HG03097 (cell line): ENCODE measurements at regions not wholly inside any gene's neighbourhood (a gene's known extent, or its start where the extent isn't known, plus 50 kb on each side); places are given as distances from the start of the nearest gene placed in this dataset.

Source experiments
- ATAC-seq: cut with Tn5 transposase; IDR thresholded peaks from one replicate; pipeline ENCODE4 v1.9.1; 2021; ENCODE audit not compliant: unreplicated experiment, low FRiP score

GRCh38 chr2:47620770-47621437, 50.1 kb upstream of the KCNK12 start:
- no peak for ATAC-seq
